Large intestine (tissue), 3 donors: ENCODE measurements at regions not wholly inside any gene's neighbourhood (a gene's known extent, or its start where the extent isn't known, plus 50 kb on each side); places are given as distances from the start of the nearest gene placed in this dataset.

ENCODE experiments used
- DNase-seq, 2 donors: peaks; one replicate each; pipeline versions ENCODE4 v3.0.0 to v3.0.0-alpha.2; 2013
- H3K27ac ChIP-seq: one replicate; pipeline ENCODE4 v1.5.1; 2013; ENCODE audit warnings: low read length
- H3K27me3 ChIP-seq: 2 replicates; pipeline ENCODE4 v1.6.1; 2013; ENCODE audit warnings: low read length; ENCODE audit not compliant: control insufficient read depth, insufficient read depth
- H3K36me3 ChIP-seq: 2 replicates; pipeline ENCODE4 v1.6.1; 2013; ENCODE audit warnings: low read length; ENCODE audit not compliant: control insufficient read depth, insufficient read depth
- H3K4me1 ChIP-seq: one replicate; pipeline ENCODE4 v1.6.1; 2013; ENCODE audit warnings: low read length; ENCODE audit not compliant: control insufficient read depth, insufficient read depth
- H3K4me3 ChIP-seq: one replicate; pipeline ENCODE4 v1.5.1; 2013; ENCODE audit warnings: low read length
- H3K9me3 ChIP-seq: one replicate; pipeline ENCODE4 v1.6.1; 2013; ENCODE audit warnings: mild to moderate bottlenecking, low read depth, low read length, moderate library complexity; ENCODE audit not compliant: control insufficient read depth
- WGBS: methylation state at CpG from one replicate; pipeline ENCODE4 v1.1.5; 2013; ENCODE audit warnings: low lambda C conversion rate; ENCODE audit not compliant: insufficient coverage; 5-methylcytosine and 5-hydroxymethylcytosine counted together

DNA sequence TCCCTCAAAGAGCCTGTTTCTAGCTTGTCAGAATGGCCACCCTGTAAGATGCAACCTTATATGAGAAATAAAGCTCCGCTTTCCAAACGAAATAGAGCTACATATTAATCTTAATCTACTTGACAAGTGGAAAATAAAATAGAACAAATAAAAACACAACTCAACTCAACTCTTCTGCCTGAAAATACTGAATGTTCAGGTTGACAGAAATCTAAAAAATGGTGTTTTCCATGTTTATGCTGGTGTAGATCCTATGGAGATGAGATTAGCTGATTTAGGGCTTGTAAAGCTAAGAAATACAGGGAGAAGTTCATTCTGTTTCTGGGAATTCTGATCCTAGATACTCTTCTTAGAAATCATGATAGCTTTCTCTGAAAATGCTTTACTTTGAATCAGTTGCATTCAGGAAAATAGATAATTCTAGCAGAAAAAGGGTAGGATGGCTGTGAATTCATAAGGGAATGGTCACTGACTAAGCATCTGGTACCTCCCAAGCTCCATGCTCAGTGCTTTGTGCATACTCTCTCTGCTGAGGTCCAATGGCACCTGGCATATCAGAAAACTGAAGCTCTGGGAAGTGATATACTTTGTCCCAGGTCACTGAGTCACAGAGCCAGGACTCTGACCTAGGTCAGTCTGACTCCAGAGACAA lies 89.2 kb upstream of the EXOC1L start:
- Histone ChIP-seq H3K36me3 (no peaks in the 10 kb centered on the region), H3K9me3 (peaks cover 5% of the 10 kb centered on the region), H3K4me3 (no peak overlapping the region), H3K27me3 (no peaks in the 10 kb centered on the region), H3K27ac (peak overlapping the region; percentile 40), H3K4me1 (peaks cover 5% of the 10 kb centered on the region)
- no CpG with 5 or more reads among the region's 2 CpGs for WGBS
- peak; percentile 5 to 34 for DNase-seq

DNA sequence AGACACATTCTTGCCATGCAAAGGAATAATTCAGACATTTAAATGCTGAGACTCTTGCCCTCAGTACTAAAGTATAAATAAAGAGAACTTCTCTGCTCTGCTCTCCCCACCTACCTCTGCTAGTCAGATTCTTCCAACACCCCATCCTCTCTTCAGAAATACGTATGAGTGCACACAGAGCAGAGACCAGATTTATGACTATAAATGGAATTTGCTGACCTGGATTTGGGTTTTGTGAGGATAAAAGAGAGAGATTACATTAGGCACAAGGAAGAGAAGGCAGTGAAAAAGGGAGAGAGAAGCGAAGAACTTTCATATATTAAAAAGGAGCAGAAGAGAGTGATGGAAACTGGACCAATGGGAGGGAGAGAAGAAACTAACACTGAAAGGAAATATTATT lies 87.6 kb upstream of the EXOC1L start:
- no peaks in the 10 kb centered on the region for H3K36me3 ChIP-seq
- 91% methylated on average over 2 of the region's 2 CpGs for WGBS
- H3K4me3 ChIP-seq = no peak overlapping the region
- DNase-seq = no peak
- H3K27me3 ChIP-seq = no peaks in the 10 kb centered on the region
- H3K9me3 ChIP-seq = peaks cover 5% of the 10 kb centered on the region
- H3K4me1 ChIP-seq = peaks cover 5% of the 10 kb centered on the region
- no peak overlapping the region for H3K27ac ChIP-seq

DNA sequence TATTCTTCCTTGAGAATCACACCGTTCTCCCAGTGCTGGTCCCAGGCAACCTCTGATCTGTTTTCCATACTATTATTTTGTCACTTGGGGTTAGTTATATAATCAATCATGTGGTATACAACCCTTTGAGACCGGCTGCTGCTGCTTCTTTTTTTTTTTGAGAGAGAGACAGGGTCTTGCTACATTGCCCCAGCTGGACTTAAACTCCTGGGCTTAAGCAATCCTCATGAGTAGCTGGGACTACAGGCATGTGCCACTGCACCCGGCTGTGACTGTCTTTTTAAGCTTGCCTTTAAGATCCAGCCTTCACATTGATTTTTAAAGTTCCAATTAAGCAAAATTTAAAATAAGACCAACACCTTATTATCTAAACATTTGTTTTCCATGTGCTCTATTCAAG lies 86.7 kb upstream of the EXOC1L start:
- H3K4me3 ChIP-seq = no peak overlapping the region
- WGBS = no CpG with 5 or more reads among the region's 3 CpGs
- H3K27me3 ChIP-seq = no peaks in the 10 kb centered on the region
- H3K4me1 ChIP-seq = peaks cover 5% of the 10 kb centered on the region
- peak overlapping the region; percentile 49 for H3K27ac ChIP-seq
- peaks cover 5% of the 10 kb centered on the region for H3K9me3 ChIP-seq
- no peak for DNase-seq
- H3K36me3 ChIP-seq = no peaks in the 10 kb centered on the region

DNA sequence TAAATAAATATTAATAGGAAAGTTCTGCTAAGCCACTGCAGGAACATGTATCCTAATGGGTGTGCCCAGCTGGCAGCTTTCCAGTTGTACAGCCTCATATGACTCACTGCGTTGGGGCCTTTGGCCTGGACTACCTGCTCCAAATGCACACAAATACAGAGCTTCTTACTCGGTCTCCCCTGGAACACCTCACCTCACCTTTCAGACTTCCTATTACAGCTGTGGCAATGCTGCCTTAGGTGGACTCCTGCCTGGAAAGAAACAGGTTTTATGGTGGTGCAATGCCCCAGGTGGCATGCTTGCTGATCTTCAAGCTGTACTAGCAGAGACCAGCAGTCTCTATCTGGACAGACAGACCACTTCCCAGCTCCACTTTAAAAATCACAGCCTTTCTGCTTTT lies 85.7 kb upstream of the EXOC1L start:
- peak overlapping the region; percentile 69 for H3K27ac ChIP-seq
- WGBS = no CpG with 5 or more reads among the region's 2 CpGs
- H3K4me1 ChIP-seq = peaks cover 5% of the 10 kb centered on the region
- no peaks in the 10 kb centered on the region for H3K27me3 ChIP-seq
- peak; percentile 95 to 97 for DNase-seq
- no peaks in the 10 kb centered on the region for H3K36me3 ChIP-seq
- H3K4me3 ChIP-seq = no peak overlapping the region
- H3K9me3 ChIP-seq = no peaks in the 10 kb centered on the region

DNA sequence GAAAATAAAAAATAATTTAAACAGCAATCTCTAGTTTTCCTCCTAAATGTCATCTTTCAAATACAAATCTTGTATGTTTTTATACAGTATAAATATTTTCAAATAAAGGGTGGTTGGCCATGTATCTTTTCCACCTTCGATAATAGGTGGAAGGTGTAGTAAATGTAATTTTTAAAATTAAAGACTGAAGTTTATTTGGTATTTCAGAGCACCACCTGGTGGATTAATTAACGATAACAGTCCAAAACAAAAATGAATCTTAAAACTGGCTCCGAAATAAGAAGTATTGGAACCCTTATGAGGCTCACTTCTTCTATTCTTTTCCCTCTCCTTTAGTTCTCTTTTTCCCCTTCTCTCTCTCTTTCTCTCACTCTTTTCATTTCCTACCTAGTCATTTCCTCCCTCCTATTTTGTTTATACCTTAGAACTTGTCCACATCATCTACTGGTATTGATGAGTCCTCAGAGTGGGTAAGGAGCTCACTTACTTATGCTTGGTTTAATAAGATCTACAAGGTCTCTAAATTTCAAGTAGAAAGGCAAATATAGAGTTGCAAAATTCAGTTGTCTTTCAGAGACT lies 82.9 kb upstream of the EXOC1L start:
- Histone ChIP-seq H3K36me3 (no peaks in the 10 kb centered on the region), H3K27ac (no peak overlapping the region), H3K4me3 (no peak overlapping the region), H3K4me1 (peaks cover 5% of the 10 kb centered on the region), H3K27me3 (no peaks in the 10 kb centered on the region), H3K9me3 (no peaks in the 10 kb centered on the region)
- 63% methylated on average over 3 of the region's 3 CpGs for WGBS
- no peak for DNase-seq

DNA sequence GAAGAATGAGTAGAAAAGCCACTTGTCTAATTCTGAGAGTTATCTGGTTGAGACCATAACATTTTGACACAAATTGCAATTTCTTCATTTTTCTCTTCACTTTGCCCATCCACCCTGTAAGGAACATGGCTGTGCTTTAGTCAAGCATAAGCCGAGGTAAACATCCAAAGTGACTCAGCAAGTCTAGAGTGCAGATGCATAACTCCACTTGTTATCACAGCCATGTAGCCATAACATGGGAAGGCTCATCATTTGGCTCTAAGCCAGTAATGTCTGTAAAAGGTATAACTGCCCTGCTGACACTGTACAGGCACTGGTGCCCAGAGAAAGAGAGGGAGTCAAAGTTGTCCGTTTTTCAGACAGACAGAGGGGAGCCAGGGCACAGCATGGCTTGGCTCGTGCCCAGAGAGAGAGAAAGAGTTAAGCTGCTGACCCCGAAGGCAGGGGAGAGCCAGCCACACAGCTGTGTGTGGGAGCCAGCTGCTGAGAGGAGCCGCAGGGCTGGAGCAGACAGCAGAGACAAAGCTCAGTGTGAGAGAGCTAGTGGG lies 76.9 kb upstream of the EXOC1L start:
- DNase-seq = no peak
- H3K27ac ChIP-seq = no peak overlapping the region
- no peaks in the 10 kb centered on the region for H3K4me1 ChIP-seq
- no peaks in the 10 kb centered on the region for H3K36me3 ChIP-seq
- H3K27me3 ChIP-seq = peaks cover 4% of the 10 kb centered on the region
- H3K9me3 ChIP-seq = no peaks in the 10 kb centered on the region
- no CpG with 5 or more reads among the region's 5 CpGs for WGBS
- H3K4me3 ChIP-seq = no peak overlapping the region

DNA sequence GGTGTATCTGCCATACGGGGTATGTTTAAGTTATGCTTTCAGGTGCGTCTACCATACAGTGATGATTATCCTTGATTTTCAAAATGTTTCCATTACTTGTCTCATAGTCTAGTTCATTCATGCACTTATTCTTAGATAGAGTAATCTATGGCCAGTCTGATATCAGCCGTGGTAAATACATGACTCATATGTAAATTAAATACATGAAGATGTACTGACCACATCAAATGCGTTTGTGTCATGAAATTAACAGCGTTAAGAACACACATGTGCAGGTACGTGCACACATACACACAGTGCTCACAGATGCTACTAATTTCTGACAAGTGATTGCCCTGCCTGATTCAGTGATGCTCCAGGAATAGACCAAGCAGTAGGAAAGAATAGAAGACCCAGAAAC lies 75.2 kb upstream of the EXOC1L start:
- Histone ChIP-seq H3K27ac (no peak overlapping the region), H3K9me3 (no peaks in the 10 kb centered on the region), H3K4me3 (no peak overlapping the region), H3K36me3 (no peaks in the 10 kb centered on the region), H3K4me1 (no peaks in the 10 kb centered on the region), H3K27me3 (peaks cover 6% of the 10 kb centered on the region)
- WGBS = no CpG with 5 or more reads among the region's 6 CpGs
- DNase-seq = no peak

DNA sequence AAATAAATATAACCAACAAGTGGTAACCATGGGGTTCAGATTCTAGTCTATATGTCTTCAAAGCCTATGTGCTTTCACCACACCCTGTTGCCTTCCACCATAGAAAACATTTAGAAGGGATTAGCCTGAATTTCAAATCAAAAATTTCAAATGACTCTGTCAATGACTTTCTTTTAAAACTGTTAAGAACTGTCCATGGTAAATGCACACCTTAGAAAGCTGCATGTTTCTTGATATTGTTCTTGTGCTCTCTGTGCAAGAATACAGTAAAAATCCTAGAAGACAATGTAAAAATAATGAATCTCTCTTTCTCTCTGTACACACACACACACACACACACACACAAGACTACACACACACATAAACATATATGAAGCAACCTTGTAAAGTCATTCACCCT lies 74.6 kb upstream of the EXOC1L start:
- H3K9me3 ChIP-seq = no peaks in the 10 kb centered on the region
- H3K4me1 ChIP-seq = no peaks in the 10 kb centered on the region
- no peaks in the 10 kb centered on the region for H3K36me3 ChIP-seq
- DNase-seq = no peak
- peaks cover 6% of the 10 kb centered on the region for H3K27me3 ChIP-seq
- H3K4me3 ChIP-seq = no peak overlapping the region
- no peak overlapping the region for H3K27ac ChIP-seq

DNA sequence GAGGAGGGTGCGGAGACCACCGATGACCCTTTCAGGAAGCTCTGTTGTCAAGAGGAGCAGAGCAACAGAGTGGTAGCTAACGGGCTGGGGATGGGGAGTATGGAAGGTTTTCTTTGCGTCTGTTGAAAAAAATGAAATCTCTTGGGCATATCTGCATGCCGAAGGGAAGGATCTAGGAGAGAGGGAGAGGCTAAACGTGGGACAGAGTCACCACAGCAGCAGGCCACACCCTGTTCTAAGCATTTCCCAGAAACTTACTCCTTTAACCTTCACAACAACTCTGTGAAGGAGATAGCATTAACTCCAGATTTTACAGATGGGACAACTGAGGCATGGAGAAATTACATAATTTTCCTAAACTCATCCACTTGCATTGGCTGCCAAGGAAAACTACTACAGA lies 71.8 kb upstream of the EXOC1L start:
- H3K27me3 ChIP-seq = peaks cover 6% of the 10 kb centered on the region
- WGBS = no CpG with 5 or more reads among the region's 6 CpGs

DNA sequence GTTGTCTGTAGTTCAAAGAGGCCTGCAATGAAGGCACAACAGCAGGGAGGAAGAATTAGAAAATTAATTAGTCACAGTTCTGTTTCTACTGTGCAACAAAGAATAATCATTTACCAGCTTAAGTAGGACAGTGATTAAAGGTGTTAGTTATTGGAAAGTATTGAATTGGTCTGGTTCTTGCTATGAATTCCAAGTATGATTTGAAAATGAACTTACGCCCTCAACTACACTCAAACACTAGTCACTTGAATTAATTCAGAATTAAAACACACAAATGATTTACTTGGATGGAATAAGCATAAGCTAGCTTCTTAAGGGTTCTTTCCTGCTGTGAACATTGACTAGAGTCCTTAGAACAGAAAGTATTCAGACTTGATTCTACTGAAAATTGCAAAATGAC lies 69.9 kb upstream of the EXOC1L start:
- H3K36me3 ChIP-seq = no peaks in the 10 kb centered on the region
- DNase-seq = no peak
- no CpG with 5 or more reads among the region's 1 CpG for WGBS

More for the DNA sequence above, 71.8 kb upstream of the EXOC1L start:
- Histone ChIP-seq H3K9me3 (no peaks in the 10 kb centered on the region), H3K27ac (no peak overlapping the region), H3K4me1 (no peaks in the 10 kb centered on the region), H3K4me3 (no peak overlapping the region), H3K36me3 (no peaks in the 10 kb centered on the region)
- no peak for DNase-seq

DNA sequence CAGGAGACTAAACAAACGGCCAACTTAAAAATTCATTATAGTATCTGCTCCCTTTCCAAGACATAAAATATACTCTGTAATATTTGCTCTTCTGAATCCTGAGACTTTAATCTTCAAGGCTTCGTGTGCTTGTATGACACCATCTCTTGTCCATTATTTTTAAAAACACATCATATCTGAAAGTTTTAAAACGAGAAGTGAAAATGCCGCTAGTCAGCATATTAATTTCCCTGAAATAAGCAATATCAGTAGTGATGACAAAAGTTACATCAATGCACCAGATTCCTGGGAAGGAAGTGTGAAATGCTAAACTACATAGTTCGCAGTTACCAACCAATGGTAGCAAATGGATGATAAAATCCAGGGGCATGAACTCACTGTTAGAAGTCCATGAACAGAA lies 66.8 kb upstream of the EXOC1L start:
- H3K4me3 ChIP-seq = no peak overlapping the region
- H3K27ac ChIP-seq = no peak overlapping the region
- H3K4me1 ChIP-seq = no peaks in the 10 kb centered on the region
- no peak for DNase-seq
- WGBS = 43% methylated on average over 1 of the region's 5 CpGs
- H3K27me3 ChIP-seq = peaks cover 2% of the 10 kb centered on the region
- no peaks in the 10 kb centered on the region for H3K36me3 ChIP-seq
- H3K9me3 ChIP-seq = no peaks in the 10 kb centered on the region

More for the DNA sequence above, 69.9 kb upstream of the EXOC1L start:
- no peaks in the 10 kb centered on the region for H3K9me3 ChIP-seq
- peaks cover 6% of the 10 kb centered on the region for H3K27me3 ChIP-seq
- H3K4me3 ChIP-seq = no peak overlapping the region
- H3K4me1 ChIP-seq = no peaks in the 10 kb centered on the region
- no peak overlapping the region for H3K27ac ChIP-seq
